Peyer's patch (tissue), 4 donors: ENCODE measurements at regions not wholly inside any gene's neighbourhood (a gene's known extent, or its start where the extent isn't known, plus 50 kb on each side); places are given as distances from the start of the nearest gene placed in this dataset.
"Not testable (repeated sequence)": the region's sequence is repeated elsewhere in the genome, so short reads cannot be mapped to it uniquely, and the experiment has no call there.

ENCODE experiments used
- DNase-seq, 3 donors: peaks; one replicate each; pipeline ENCODE4 v3.0.0-alpha.2; 2017 to 2019
- H3K27ac ChIP-seq, 4 donors: fragments of 200-600 bp; sonication (generic); one replicate each; pipeline ENCODE4 v1.5.1; 2016 to 2019
- H3K27me3 ChIP-seq, 2 donors: fragments of 200-600 bp; sonication (generic); one replicate each; pipeline ENCODE4 v1.5.1; 2019
- H3K36me3 ChIP-seq, 3 donors: fragments of 200-600 bp; sonication (generic); one replicate each; pipeline ENCODE4 v1.5.1; 2016 to 2019
- H3K4me1 ChIP-seq, 4 donors: fragments of 200-600 bp; sonication (generic); one replicate each; pipeline ENCODE4 v1.5.1; 2016 to 2019
- H3K4me3 ChIP-seq, 4 donors: fragments of 200-600 bp; sonication (generic); 1 replicate in 3 of 4; 2 replicates in 1 of 4; pipeline ENCODE4 v1.5.1; 2016 to 2019; ENCODE audit warnings: mild to moderate bottlenecking in 1 of 4
- H3K9me3 ChIP-seq, 4 donors: fragments of 200-600 bp; sonication (generic); one replicate each; pipeline ENCODE4 v1.5.1; 2016 to 2019; ENCODE audit warnings: mild to moderate bottlenecking in 1 of 4
- CTCF ChIP-seq, 6 experiments: fragments of 450-650 bp in 4 of 6; fragments of 200-600 bp in 2 of 6; sonication (generic) in 1 of 6; IDR thresholded peaks; one replicate each; pipeline ENCODE4 v1.5.1; 2017 to 2019; ENCODE audit warnings: antibody characterized with exemption in 6 of 6, mild to moderate bottlenecking in 3 of 6, moderate library complexity in 1 of 6
- POLR2A ChIP-seq, 2 donors: fragments of 450-650 bp; IDR thresholded peaks; one replicate each; pipeline ENCODE4 v1.5.1; 2017; ENCODE audit warnings: antibody characterized with exemption in 2 of 2, mild to moderate bottlenecking in 2 of 2, moderate library complexity in 2 of 2

DNA sequence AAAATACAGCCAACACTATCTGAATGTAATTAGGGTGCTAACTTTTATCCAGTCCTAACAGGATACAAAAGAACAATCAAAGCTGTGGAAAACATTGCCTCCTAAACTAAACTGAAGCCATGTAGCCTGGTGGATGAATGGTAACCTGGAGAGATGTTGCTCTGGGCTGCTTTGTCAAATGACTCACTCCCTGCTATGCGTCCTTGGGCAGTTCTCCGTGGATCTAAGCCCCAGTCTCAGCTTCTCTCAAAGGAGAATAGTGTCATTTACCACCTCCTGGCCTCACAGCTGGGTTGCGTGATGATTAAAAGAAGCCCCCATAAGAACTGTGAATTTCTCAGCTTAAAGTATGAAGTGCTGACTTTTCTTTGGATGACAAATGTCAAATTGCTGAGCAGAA lies 203.7 kb downstream of the ICOS start:
- DNase-seq: no peak
- Histone ChIP-seq H3K36me3 (no peaks in the 10 kb centered on the region), H3K27me3 (no peaks in the 10 kb centered on the region), H3K27ac (no peak overlapping the region), H3K4me1 (no peaks in the 10 kb centered on the region), H3K9me3 (no peaks in the 10 kb centered on the region), H3K4me3 (no peak overlapping the region)
- TF ChIP-seq POLR2A (IDR thresholded peaks at IDR 0.05) (no peak), CTCF (IDR thresholded peaks at IDR 0.05) (no peak)

DNA sequence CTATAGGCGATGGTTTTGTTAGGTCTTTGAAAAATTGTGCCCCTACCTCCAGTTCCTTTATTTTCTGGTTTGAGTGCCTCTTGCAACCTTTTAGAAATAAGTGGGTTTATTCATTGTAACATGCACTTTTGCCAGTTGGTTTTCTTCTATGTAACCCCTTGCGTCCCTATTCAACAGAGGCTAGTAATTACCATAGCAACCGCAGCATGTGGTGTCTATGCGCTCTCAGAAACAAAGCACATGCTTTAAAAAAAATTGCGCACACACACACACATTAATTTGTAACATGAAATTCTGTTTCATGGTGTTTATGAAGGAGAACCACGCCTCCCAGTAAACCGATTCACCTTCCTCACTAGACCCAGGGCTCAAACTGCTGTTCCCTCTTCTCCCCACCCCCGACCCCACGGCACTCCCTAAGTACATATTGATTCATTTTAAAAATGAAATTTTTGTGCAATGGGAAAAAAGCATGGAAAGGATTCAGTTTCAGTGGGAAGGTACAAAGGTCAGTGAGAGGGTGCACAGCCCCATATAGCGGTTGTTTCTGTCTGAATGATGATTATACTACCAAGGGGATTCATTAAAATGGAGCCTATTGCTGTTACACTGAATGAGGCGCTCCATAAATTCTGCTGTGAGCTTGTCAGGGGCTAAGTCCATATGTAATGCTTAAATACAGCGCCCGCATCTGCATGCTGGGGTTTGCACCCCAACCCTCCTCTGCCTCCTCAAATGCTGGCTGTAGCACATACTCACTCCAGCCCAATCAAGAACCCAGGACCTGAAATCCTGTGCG lies 206.9 kb downstream of the ICOS start:
- Histone ChIP-seq H3K9me3 (no peaks in the 10 kb centered on the region), H3K27me3 (no peaks in the 10 kb centered on the region), H3K27ac (no peak overlapping the region), H3K4me3 (no peak overlapping the region), H3K36me3 (no peaks in the 10 kb centered on the region), H3K4me1 (no peaks in the 10 kb centered on the region)
- no peak for TF ChIP-seq POLR2A (IDR thresholded peaks at IDR 0.05)
- TF ChIP-seq CTCF (IDR thresholded peaks at IDR 0.05): no peak
- no peak for DNase-seq

GRCh38 chr2:204144492-204144891 lies 207.9 kb downstream of the ICOS start:
- no peak for DNase-seq
- Histone ChIP-seq H3K4me1 (no peaks in the 10 kb centered on the region), H3K9me3 (no peaks in the 10 kb centered on the region), H3K36me3 (no peaks in the 10 kb centered on the region), H3K27ac (no peak overlapping the region), H3K27me3 (no peaks in the 10 kb centered on the region), H3K4me3 (no peak overlapping the region)
- TF ChIP-seq POLR2A (IDR thresholded peaks at IDR 0.05) (no peak), CTCF (IDR thresholded peaks at IDR 0.05) (no peak)

DNA sequence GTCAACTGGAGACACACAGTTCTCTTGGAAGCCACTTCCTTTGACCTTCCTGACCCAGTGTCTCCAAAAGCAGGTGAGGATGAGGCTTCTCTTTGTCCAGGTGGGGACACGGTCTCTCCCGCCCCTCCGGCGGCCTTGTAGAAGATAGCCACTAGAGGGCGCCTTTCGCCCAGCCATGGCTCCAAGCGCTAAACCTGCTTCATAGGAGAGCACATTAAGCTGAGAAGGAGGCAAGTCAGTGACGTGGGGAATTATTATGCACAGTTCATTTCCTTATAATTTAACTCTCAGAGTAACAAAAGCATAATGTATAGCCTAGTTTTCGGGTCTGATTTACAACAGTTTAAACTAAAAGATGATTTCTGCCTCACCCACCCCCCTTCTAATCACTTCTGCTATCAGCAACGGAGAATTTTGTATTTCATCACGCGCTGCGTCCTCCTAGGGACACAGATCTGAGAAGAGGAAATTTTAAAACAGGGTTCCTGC lies 208.7 kb downstream of the ICOS start:
- TF ChIP-seq POLR2A (IDR thresholded peaks at IDR 0.05) (no peak), CTCF (IDR thresholded peaks at IDR 0.05) (peak; percentile 47 to 90 (median 82))
- Histone ChIP-seq H3K27ac (peak overlapping the region in 2 of 4 donors; percentile 22 to 23), H3K4me1 (no peaks in the 10 kb centered on the region), H3K4me3 (peak overlapping the region in 3 of 4 donors; percentile 16 to 50 (median 47)), H3K27me3 (no peaks in the 10 kb centered on the region), H3K36me3 (no peaks in the 10 kb centered on the region), H3K9me3 (no peaks in the 10 kb centered on the region)
- DNase-seq: peak; percentile 44 to 89 (median 79)

DNA sequence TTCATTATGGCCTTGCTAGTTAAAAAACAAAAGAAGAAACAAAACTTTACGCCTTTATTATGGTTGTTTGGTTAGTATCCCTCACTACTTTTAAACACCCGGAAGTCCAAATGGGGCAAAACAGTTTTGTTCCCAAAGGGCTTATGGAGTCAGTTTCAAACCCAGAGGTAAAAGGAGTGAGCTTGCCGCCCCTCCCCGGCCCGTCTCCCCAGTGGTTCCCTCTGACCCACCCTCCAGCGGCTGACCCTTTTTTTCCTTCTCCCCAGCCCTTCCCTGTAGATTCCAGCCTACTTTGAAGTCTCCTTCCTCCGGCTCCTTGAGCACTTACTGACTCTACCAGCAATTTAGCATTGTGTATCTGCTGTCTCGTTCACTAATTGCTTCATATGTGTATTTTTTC lies 209.2 kb downstream of the ICOS start:
- peak in 1 of 3 donors; percentile 52 for DNase-seq
- TF ChIP-seq POLR2A (IDR thresholded peaks at IDR 0.05): no peak
- no peak for TF ChIP-seq CTCF (IDR thresholded peaks at IDR 0.05)
- Histone ChIP-seq H3K9me3 (no peaks in the 10 kb centered on the region), H3K27me3 (no peaks in the 10 kb centered on the region), H3K27ac (peak overlapping the region in 1 of 4 donors; percentile 23), H3K36me3 (no peaks in the 10 kb centered on the region), H3K4me1 (no peaks in the 10 kb centered on the region), H3K4me3 (peak overlapping the region in 3 of 4 donors; percentile 16 to 50 (median 47))

GRCh38 chr2:204147040-204147439 lies 210.5 kb downstream of the ICOS start:
- H3K9me3 ChIP-seq, H3K27me3 ChIP-seq, H3K4me1 ChIP-seq, H3K27ac ChIP-seq, H3K4me3 ChIP-seq, DNase-seq, H3K36me3 ChIP-seq: not testable (repeated sequence)
